Gastroesophageal sphincter (tissue), 4 donors: ENCODE measurements at regions not wholly inside any gene's neighbourhood (a gene's known extent, or its start where the extent isn't known, plus 50 kb on each side); places are given as distances from the start of the nearest gene placed in this dataset.
"Not testable (repeated sequence)": the region's sequence is repeated elsewhere in the genome, so short reads cannot be mapped to it uniquely, and the experiment has no call there.

Source experiments
- ATAC-seq: fragments of 150-250 bp; one replicate; pipeline ENCODE4 v1.9.1; 2016; ENCODE audit warnings: mild to moderate bottlenecking, moderate library complexity
- H3K27ac ChIP-seq, 4 donors: fragments of 200-600 bp; sonication (generic) in 3 of 4; 1 replicate in 3 of 4; 2 replicates in 1 of 4; pipeline ENCODE4 v1.5.1; 2016 to 2019
- H3K27me3 ChIP-seq: fragments of 200-600 bp; sonication (generic); one replicate; pipeline ENCODE4 v1.5.1; 2019
- H3K36me3 ChIP-seq, 2 donors: fragments of 200-600 bp; sonication (generic); one replicate each; pipeline ENCODE4 v1.5.1; 2019; ENCODE audit warnings: control low read depth in 1 of 2
- H3K4me1 ChIP-seq, 3 donors: fragments of 200-600 bp; sonication (generic); 1 replicate in 2 of 3; 2 replicates in 1 of 3; pipeline ENCODE4 v1.5.1; 2016 to 2019; ENCODE audit warnings: control low read depth in 2 of 3
- H3K4me3 ChIP-seq, 2 donors: fragments of 200-600 bp; sonication (generic); one replicate each; pipeline ENCODE4 v1.5.1; 2019; ENCODE audit warnings: mild to moderate bottlenecking in 1 of 2, moderate library complexity in 1 of 2
- H3K9me3 ChIP-seq, 3 donors: fragments of 200-600 bp; sonication (generic); one replicate each; pipeline ENCODE4 v1.5.1; 2017 to 2019; ENCODE audit warnings: control low read depth in 2 of 3
- CTCF ChIP-seq, 4 experiments: fragments of 200-600 bp in 2 of 4; fragments of 450-650 bp in 2 of 4; sonication (generic) in 1 of 4; IDR thresholded peaks; one replicate each; pipeline ENCODE4 v1.5.1; 2017 to 2019; ENCODE audit warnings: antibody characterized with exemption in 4 of 4, mild to moderate bottlenecking in 2 of 4, moderate library complexity in 2 of 4
- EP300 ChIP-seq: sonication (generic); formaldehyde crosslinking; IDR thresholded peaks from one replicate; pipeline ENCODE4 v1.6.1; 2017; ENCODE audit warnings: antibody characterized with exemption, mild to moderate bottlenecking
- POLR2A ChIP-seq, 2 donors: fragments of 450-650 bp; IDR thresholded peaks; one replicate each; pipeline ENCODE4 v1.6.1; 2017; ENCODE audit warnings: antibody characterized with exemption in 2 of 2, mild to moderate bottlenecking in 2 of 2, moderate library complexity in 1 of 2
- POLR2AphosphoS5 ChIP-seq: sonication (generic); formaldehyde crosslinking; IDR thresholded peaks from one replicate; pipeline ENCODE4 v1.6.1; 2017; ENCODE audit warnings: antibody characterized with exemption
- WGBS, 2 donors: methylation state at CpG; one replicate each; pipeline ENCODE4 v1.1.5; 2018; ENCODE audit warnings: low coverage in 1 of 2; 5-methylcytosine and 5-hydroxymethylcytosine counted together

- Histone ChIP-seq H3K36me3 (no peaks in the 10 kb centered on the region), H3K4me3 (no peak overlapping the region), H3K27ac (no peak overlapping the region), H3K27me3 (no peaks in the 10 kb centered on the region), H3K9me3 (no peaks in the 10 kb centered on the region), H3K4me1 (no peaks in the 10 kb centered on the region)
- no peak for TF ChIP-seq POLR2AphosphoS5
- TF ChIP-seq EP300, result no peak
- no peak for TF ChIP-seq CTCF (IDR thresholded peaks at IDR 0.05)
- TF ChIP-seq POLR2A (IDR thresholded peaks at IDR 0.05), result no peak
- no peak for ATAC-seq
Observed at GRCh38 chr2:183476490-183476889, 352.2 kb downstream of the NUP35 start.

DNA sequence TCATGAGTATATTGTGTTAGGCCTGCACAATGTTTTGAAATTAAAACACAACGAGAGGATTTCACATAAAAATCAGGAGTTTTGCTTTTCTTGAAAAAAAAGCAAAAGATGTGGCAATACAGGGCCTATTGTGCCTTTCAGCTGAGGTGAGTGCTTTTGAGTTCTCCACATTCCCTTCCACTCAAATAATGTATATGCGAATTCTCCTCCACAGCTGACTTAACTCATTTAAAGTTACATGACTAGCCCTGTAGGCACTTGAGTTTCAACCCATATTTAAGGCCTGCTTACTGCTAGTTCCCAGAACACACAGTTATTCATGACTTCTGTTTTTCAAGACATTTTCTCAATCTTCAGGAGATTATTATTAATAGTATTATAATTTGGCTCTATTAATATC lies 353.1 kb downstream of the NUP35 start:
- WGBS, 2 donors, result 76 to 96% methylated on average over 2 of the region's 2 CpGs
- H3K9me3 ChIP-seq, result no peaks in the 10 kb centered on the region
- H3K36me3 ChIP-seq, result no peaks in the 10 kb centered on the region
- H3K4me1 ChIP-seq, result no peaks in the 10 kb centered on the region
- no peak overlapping the region for H3K4me3 ChIP-seq
- H3K27me3 ChIP-seq, result no peaks in the 10 kb centered on the region
- no peak for ATAC-seq
- H3K27ac ChIP-seq, result no peak overlapping the region
- TF ChIP-seq EP300 (no peak), CTCF (IDR thresholded peaks at IDR 0.05) (no peak), POLR2A (IDR thresholded peaks at IDR 0.05) (no peak), POLR2AphosphoS5 (no peak)

- not testable (repeated sequence) for H3K4me1 ChIP-seq, H3K4me3 ChIP-seq, H3K27ac ChIP-seq, H3K9me3 ChIP-seq, H3K27me3 ChIP-seq, H3K36me3 ChIP-seq, ATAC-seq
- 100% methylated on average over 2 of the region's 39 CpGs; no CpG with 5 or more reads in 1 of the 2 donors for WGBS, 2 donors
Observed at GRCh38 chr2:183478941-183479595, 354.8 kb downstream of the NUP35 start.

DNA sequence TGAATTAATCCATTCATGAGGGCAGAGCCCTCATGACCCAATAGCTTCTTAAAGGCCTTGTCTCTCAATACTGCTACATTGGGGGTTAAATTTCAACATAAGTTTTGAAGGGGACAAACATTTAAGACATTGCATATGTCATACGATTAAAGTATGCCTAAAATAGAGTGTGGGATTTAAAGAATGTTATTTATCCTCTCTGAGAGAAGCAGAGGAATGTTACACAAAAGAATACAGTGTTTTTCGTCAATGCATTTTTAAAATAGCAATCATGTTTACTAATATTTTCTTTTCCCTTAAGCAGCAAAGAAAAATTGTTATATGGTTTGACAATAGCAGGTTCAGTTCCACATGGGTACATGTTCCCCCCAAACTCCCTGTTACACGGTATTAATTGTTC lies 363.1 kb downstream of the NUP35 start:
- no peak overlapping the region for H3K27ac ChIP-seq
- peaks cover 0 to 21% (median 0%) of the 10 kb centered on the region in 3 donors for H3K4me1 ChIP-seq
- 45 to 60% methylated on average over 3 of the region's 3 CpGs for WGBS, 2 donors
- no peaks in the 10 kb centered on the region for H3K9me3 ChIP-seq
- no peaks in the 10 kb centered on the region for H3K36me3 ChIP-seq
- TF ChIP-seq CTCF (IDR thresholded peaks at IDR 0.05) (no peak), EP300 (no peak), POLR2A (IDR thresholded peaks at IDR 0.05) (no peak), POLR2AphosphoS5 (no peak)
- ATAC-seq, result no peak
- H3K27me3 ChIP-seq, result no peaks in the 10 kb centered on the region
- no peak overlapping the region for H3K4me3 ChIP-seq

- Histone ChIP-seq H3K4me3 (no peak overlapping the region), H3K27ac (no peak overlapping the region), H3K4me1 (peaks cover 0 to 21% (median 0%) of the 10 kb centered on the region in 3 donors), H3K27me3 (no peaks in the 10 kb centered on the region), H3K36me3 (no peaks in the 10 kb centered on the region), H3K9me3 (no peaks in the 10 kb centered on the region)
- TF ChIP-seq POLR2A (IDR thresholded peaks at IDR 0.05), result no peak
- no peak for TF ChIP-seq EP300
- no peak for TF ChIP-seq POLR2AphosphoS5
- no peak for TF ChIP-seq CTCF (IDR thresholded peaks at IDR 0.05)
- no peak for ATAC-seq
Observed at GRCh38 chr2:183488421-183488820, 364.2 kb downstream of the NUP35 start.
